ENCODE measurements at regions not wholly inside any gene's neighbourhood (a gene's known extent, or its start where the extent isn't known, plus 50 kb on each side); places are given as distances from the start of the nearest gene placed in this dataset.

GRCh38 chr2:156164091-156164720 is 168.3 kb downstream of the NR4A2 start:
- no peak for DNase-seq

- no peak for DNase-seq
These were observed 173.7 kb downstream of the NR4A2 start for GRCh38 chr2:156158808-156159207.

- DNase-seq, result no peak
These were observed 174.9 kb downstream of the NR4A2 start for GRCh38 chr2:156157670-156158069.

GRCh38 chr2:156156580-156156979 is 175.9 kb downstream of the NR4A2 start:
- DNase-seq, result no peak

- no peak for DNase-seq
These were observed 177.2 kb downstream of the NR4A2 start for GRCh38 chr2:156155319-156155718.

- no peak for DNase-seq
These were observed 181.2 kb downstream of the NR4A2 start for GRCh38 chr2:156151351-156151750.

- DNase-seq, result no peak
These were observed 184.8 kb downstream of the NR4A2 start for GRCh38 chr2:156147594-156148330.

- DNase-seq, result no peak
These were observed 186.5 kb downstream of the NR4A2 start for GRCh38 chr2:156145976-156146375.

- no peak for DNase-seq
These were observed 187.1 kb downstream of the NR4A2 start for GRCh38 chr2:156145469-156145868.

GRCh38 chr2:156136566-156136965 is 196.0 kb downstream of the NR4A2 start:
- DNase-seq, result no peak

- no peak for DNase-seq
These were observed 197.6 kb downstream of the NR4A2 start for GRCh38 chr2:156134887-156135286.

- no peak for DNase-seq
These were observed 199.6 kb downstream of the NR4A2 start for GRCh38 chr2:156132941-156133340.

GRCh38 chr2:156132130-156132529 is 200.4 kb downstream of the NR4A2 start:
- no peak for DNase-seq

- no peak for DNase-seq
These were observed 203.3 kb downstream of the NR4A2 start for GRCh38 chr2:156129227-156129626.

GRCh38 chr2:156125018-156125417 is 207.5 kb downstream of the NR4A2 start:
- no peak for DNase-seq

GRCh38 chr2:156124458-156124857 is 208.1 kb downstream of the NR4A2 start:
- no peak for DNase-seq

- no peak for DNase-seq
These were observed 213.6 kb downstream of the NR4A2 start for GRCh38 chr2:156118753-156119416.

- no peak for DNase-seq
These were observed 216.4 kb downstream of the NR4A2 start for GRCh38 chr2:156116113-156116512.

GRCh38 chr2:156115338-156115737 is 217.2 kb downstream of the NR4A2 start:
- DNase-seq, result no peak

- DNase-seq, result no peak
These were observed 220.2 kb downstream of the NR4A2 start for GRCh38 chr2:156112323-156112722.

GRCh38 chr2:156110890-156111289 is 221.6 kb downstream of the NR4A2 start:
- peak; percentile 5 for DNase-seq

- DNase-seq, result no peak
These were observed 233.1 kb downstream of the NR4A2 start for GRCh38 chr2:156099382-156099781.

- DNase-seq, result no peak
These were observed 234.0 kb downstream of the NR4A2 start for GRCh38 chr2:156098506-156098905.

- DNase-seq, result no peak
These were observed 243.9 kb downstream of the NR4A2 start for GRCh38 chr2:156088587-156088986.

Measured in stimulated activated CD4-positive, alpha-beta T cell treated with anti-CD3 and anti-CD28 coated beads, Interleukin-4, amount 100 ng/mL, for 1 hour (primary cell).